ENCODE measurements at regions not wholly inside any gene's neighbourhood (a gene's known extent, or its start where the extent isn't known, plus 50 kb on each side); places are given as distances from the start of the nearest gene placed in this dataset.

GRCh38 chr16:6603780-6604325, 728.8 kb upstream of the RBFOX1 start:
- H3K9me2 ChIP-seq (replicated peaks; ENCODE audit: insufficient read depth, low read length) = no peaks in the 10 kb centered on the region
- no peaks in the 10 kb centered on the region for H3K27me3 ChIP-seq (ENCODE audit: low read length)
- peaks cover 2% of the 10 kb centered on the region; the same call in 1 of the 2 replicates for H3K9me3 ChIP-seq (ENCODE audit: low read length)
- H3K4me1 ChIP-seq (ENCODE audit: low read length) = no peaks in the 10 kb centered on the region
- no peak overlapping the region for H3K4me3 ChIP-seq (ENCODE audit: low read length)
- DNase-seq = no peak
- no peaks in the 10 kb centered on the region for H4K20me1 ChIP-seq (ENCODE audit: insufficient read depth, low read depth, low read length)
- H3K27ac ChIP-seq (ENCODE audit: low read length) = no peak overlapping the region
- H3K79me2 ChIP-seq (ENCODE audit: low read length) = no peaks in the 10 kb centered on the region
- no peak overlapping the region for H3K9ac ChIP-seq (ENCODE audit: low read length)
- H3K4me2 ChIP-seq (ENCODE audit: low read depth, low read length, poor library complexity, severe bottlenecking) = no peak overlapping the region
- H2AFZ ChIP-seq (ENCODE audit: low read length) = no peak overlapping the region
- no peaks in the 10 kb centered on the region for H3K36me3 ChIP-seq (ENCODE audit: insufficient read depth, low read length)

GRCh38 chr16:6602405-6602804, 730.2 kb upstream of the RBFOX1 start:
- Histone ChIP-seq H3K79me2 (ENCODE audit: low read length) (no peaks in the 10 kb centered on the region), H4K20me1 (ENCODE audit: insufficient read depth, low read depth, low read length) (no peaks in the 10 kb centered on the region), H3K27me3 (ENCODE audit: low read length) (no peaks in the 10 kb centered on the region), H3K9me2 (replicated peaks; ENCODE audit: insufficient read depth, low read length) (no peaks in the 10 kb centered on the region), H3K9ac (ENCODE audit: low read length) (no peak overlapping the region), H3K27ac (ENCODE audit: low read length) (no peak overlapping the region), H3K9me3 (ENCODE audit: low read length) (no peaks in the 10 kb centered on the region), H3K36me3 (ENCODE audit: insufficient read depth, low read length) (no peaks in the 10 kb centered on the region), H3K4me2 (ENCODE audit: low read depth, low read length, poor library complexity, severe bottlenecking) (no peak overlapping the region), H2AFZ (ENCODE audit: low read length) (no peak overlapping the region), H3K4me1 (ENCODE audit: low read length) (no peaks in the 10 kb centered on the region), H3K4me3 (ENCODE audit: low read length) (no peak overlapping the region)
- no peak for DNase-seq

- H3K9me3 ChIP-seq (ENCODE audit: low read length) = no peaks in the 10 kb centered on the region
- no peaks in the 10 kb centered on the region for H3K9me2 ChIP-seq (replicated peaks; ENCODE audit: insufficient read depth, low read length)
- H3K36me3 ChIP-seq (ENCODE audit: insufficient read depth, low read length) = no peaks in the 10 kb centered on the region
- H3K27ac ChIP-seq (ENCODE audit: low read length) = no peak overlapping the region
- no peak overlapping the region for H3K9ac ChIP-seq (ENCODE audit: low read length)
- no peaks in the 10 kb centered on the region for H3K27me3 ChIP-seq (ENCODE audit: low read length)
- H2AFZ ChIP-seq (ENCODE audit: low read length) = no peak overlapping the region
- H3K79me2 ChIP-seq (ENCODE audit: low read length) = no peaks in the 10 kb centered on the region
- H3K4me3 ChIP-seq (ENCODE audit: low read length) = no peak overlapping the region
- no peaks in the 10 kb centered on the region for H4K20me1 ChIP-seq (ENCODE audit: insufficient read depth, low read depth, low read length)
- no peaks in the 10 kb centered on the region for H3K4me1 ChIP-seq (ENCODE audit: low read length)
- no peak overlapping the region for H3K4me2 ChIP-seq (ENCODE audit: low read depth, low read length, poor library complexity, severe bottlenecking)
- DNase-seq = no peak
These were observed 732.5 kb upstream of the RBFOX1 start for GRCh38 chr16:6600167-6600566.

- Histone ChIP-seq H3K79me2 (ENCODE audit: low read length) (no peaks in the 10 kb centered on the region), H3K4me2 (ENCODE audit: low read depth, low read length, poor library complexity, severe bottlenecking) (no peak overlapping the region), H3K9ac (ENCODE audit: low read length) (no peak overlapping the region), H3K27me3 (ENCODE audit: low read length) (no peaks in the 10 kb centered on the region), H3K27ac (ENCODE audit: low read length) (no peak overlapping the region), H3K4me1 (ENCODE audit: low read length) (no peaks in the 10 kb centered on the region), H2AFZ (ENCODE audit: low read length) (no peak overlapping the region), H3K9me3 (ENCODE audit: low read length) (peaks cover under 1% of the 10 kb centered on the region), H3K4me3 (ENCODE audit: low read length) (no peak overlapping the region), H3K9me2 (replicated peaks; ENCODE audit: insufficient read depth, low read length) (no peaks in the 10 kb centered on the region), H4K20me1 (ENCODE audit: insufficient read depth, low read depth, low read length) (no peaks in the 10 kb centered on the region), H3K36me3 (ENCODE audit: insufficient read depth, low read length) (no peaks in the 10 kb centered on the region)
- no peak for DNase-seq
These were observed 738.8 kb upstream of the RBFOX1 start for GRCh38 chr16:6593799-6594198.

- H4K20me1 ChIP-seq (ENCODE audit: insufficient read depth, low read depth, low read length) = no peaks in the 10 kb centered on the region
- H3K9ac ChIP-seq (ENCODE audit: low read length) = no peak overlapping the region
- no peak overlapping the region for H3K4me2 ChIP-seq (ENCODE audit: low read depth, low read length, poor library complexity, severe bottlenecking)
- no peak overlapping the region for H2AFZ ChIP-seq (ENCODE audit: low read length)
- H3K4me3 ChIP-seq (ENCODE audit: low read length) = no peak overlapping the region
- no peaks in the 10 kb centered on the region for H3K36me3 ChIP-seq (ENCODE audit: insufficient read depth, low read length)
- no peak for DNase-seq
- no peaks in the 10 kb centered on the region for H3K79me2 ChIP-seq (ENCODE audit: low read length)
- peaks cover 16% of the 10 kb centered on the region for H3K9me3 ChIP-seq (ENCODE audit: low read length)
- H3K4me1 ChIP-seq (ENCODE audit: low read length) = no peaks in the 10 kb centered on the region
- H3K27me3 ChIP-seq (ENCODE audit: low read length) = no peaks in the 10 kb centered on the region
- no peak overlapping the region for H3K27ac ChIP-seq (ENCODE audit: low read length)
- no peaks in the 10 kb centered on the region for H3K9me2 ChIP-seq (replicated peaks; ENCODE audit: insufficient read depth, low read length)
These were observed 756.0 kb upstream of the RBFOX1 start for GRCh38 chr16:6576606-6577005.

GRCh38 chr16:6576113-6576512, 756.5 kb upstream of the RBFOX1 start:
- no peaks in the 10 kb centered on the region for H3K9me2 ChIP-seq (replicated peaks; ENCODE audit: insufficient read depth, low read length)
- no peak overlapping the region for H3K4me2 ChIP-seq (ENCODE audit: low read depth, low read length, poor library complexity, severe bottlenecking)
- H3K9me3 ChIP-seq (ENCODE audit: low read length) = peaks cover 11% of the 10 kb centered on the region
- DNase-seq = no peak
- no peak overlapping the region for H3K27ac ChIP-seq (ENCODE audit: low read length)
- no peaks in the 10 kb centered on the region for H3K4me1 ChIP-seq (ENCODE audit: low read length)
- H3K27me3 ChIP-seq (ENCODE audit: low read length) = no peaks in the 10 kb centered on the region
- H3K79me2 ChIP-seq (ENCODE audit: low read length) = no peaks in the 10 kb centered on the region
- no peak overlapping the region for H3K9ac ChIP-seq (ENCODE audit: low read length)
- H4K20me1 ChIP-seq (ENCODE audit: insufficient read depth, low read depth, low read length) = no peaks in the 10 kb centered on the region
- H3K4me3 ChIP-seq (ENCODE audit: low read length) = no peak overlapping the region
- no peak overlapping the region for H2AFZ ChIP-seq (ENCODE audit: low read length)
- H3K36me3 ChIP-seq (ENCODE audit: insufficient read depth, low read length) = no peaks in the 10 kb centered on the region

- Histone ChIP-seq H3K9ac (ENCODE audit: low read length) (no peak overlapping the region), H2AFZ (ENCODE audit: low read length) (no peak overlapping the region), H3K4me3 (ENCODE audit: low read length) (no peak overlapping the region), H4K20me1 (ENCODE audit: insufficient read depth, low read depth, low read length) (no peaks in the 10 kb centered on the region), H3K9me2 (replicated peaks; ENCODE audit: insufficient read depth, low read length) (no peaks in the 10 kb centered on the region; the same call in 1 of the 2 replicates), H3K27ac (ENCODE audit: low read length) (no peak overlapping the region), H3K4me1 (ENCODE audit: low read length) (no peaks in the 10 kb centered on the region), H3K79me2 (ENCODE audit: low read length) (no peaks in the 10 kb centered on the region), H3K36me3 (ENCODE audit: insufficient read depth, low read length) (no peaks in the 10 kb centered on the region), H3K9me3 (ENCODE audit: low read length) (peaks cover 7% of the 10 kb centered on the region), H3K4me2 (ENCODE audit: low read depth, low read length, poor library complexity, severe bottlenecking) (no peak overlapping the region), H3K27me3 (ENCODE audit: low read length) (no peaks in the 10 kb centered on the region)
- no peak for DNase-seq
These were observed 758.5 kb upstream of the RBFOX1 start for GRCh38 chr16:6574146-6574545.

- DNase-seq = no peak
- no peaks in the 10 kb centered on the region for H4K20me1 ChIP-seq (ENCODE audit: insufficient read depth, low read depth, low read length)
- H3K4me1 ChIP-seq (ENCODE audit: low read length) = no peaks in the 10 kb centered on the region
- no peaks in the 10 kb centered on the region; the same call in 1 of the 2 replicates for H3K9me2 ChIP-seq (replicated peaks; ENCODE audit: insufficient read depth, low read length)
- H3K27ac ChIP-seq (ENCODE audit: low read length) = no peak overlapping the region
- no peak overlapping the region for H3K4me3 ChIP-seq (ENCODE audit: low read length)
- no peak overlapping the region for H3K4me2 ChIP-seq (ENCODE audit: low read depth, low read length, poor library complexity, severe bottlenecking)
- H3K9me3 ChIP-seq (ENCODE audit: low read length) = peaks cover 7% of the 10 kb centered on the region
- H3K79me2 ChIP-seq (ENCODE audit: low read length) = no peaks in the 10 kb centered on the region
- H3K36me3 ChIP-seq (ENCODE audit: insufficient read depth, low read length) = no peaks in the 10 kb centered on the region
- no peak overlapping the region for H3K9ac ChIP-seq (ENCODE audit: low read length)
- no peaks in the 10 kb centered on the region for H3K27me3 ChIP-seq (ENCODE audit: low read length)
- no peak overlapping the region for H2AFZ ChIP-seq (ENCODE audit: low read length)
These were observed 759.1 kb upstream of the RBFOX1 start for GRCh38 chr16:6573577-6573976.

- Histone ChIP-seq H2AFZ (ENCODE audit: low read length) (no peak overlapping the region), H3K27ac (ENCODE audit: low read length) (no peak overlapping the region), H3K4me2 (ENCODE audit: low read depth, low read length, poor library complexity, severe bottlenecking) (no peak overlapping the region), H3K27me3 (ENCODE audit: low read length) (no peaks in the 10 kb centered on the region), H3K79me2 (ENCODE audit: low read length) (no peaks in the 10 kb centered on the region), H3K9me2 (replicated peaks; ENCODE audit: insufficient read depth, low read length) (no peaks in the 10 kb centered on the region; the same call in 1 of the 2 replicates), H3K9ac (ENCODE audit: low read length) (no peak overlapping the region), H3K36me3 (ENCODE audit: insufficient read depth, low read length) (no peaks in the 10 kb centered on the region), H4K20me1 (ENCODE audit: insufficient read depth, low read depth, low read length) (no peaks in the 10 kb centered on the region), H3K9me3 (ENCODE audit: low read length) (peaks cover 6% of the 10 kb centered on the region), H3K4me3 (ENCODE audit: low read length) (no peak overlapping the region), H3K4me1 (ENCODE audit: low read length) (no peaks in the 10 kb centered on the region)
- no peak for DNase-seq
These were observed 761.6 kb upstream of the RBFOX1 start for GRCh38 chr16:6571044-6571443.

Data from Karpas-422 (cell line).